Kidney tubule cell (primary cell): ENCODE measurements at regions not wholly inside any gene's neighbourhood (a gene's known extent, or its start where the extent isn't known, plus 50 kb on each side); places are given as distances from the start of the nearest gene placed in this dataset.
"Not testable (repeated sequence)": the region's sequence is repeated elsewhere in the genome, so short reads cannot be mapped to it uniquely, and the experiment has no call there.

Experiments used
- DNase-seq: peaks from one replicate; pipeline ENCODE4 v3.0.0-alpha.2; 2018; ENCODE audit warnings: low spot score

DNA sequence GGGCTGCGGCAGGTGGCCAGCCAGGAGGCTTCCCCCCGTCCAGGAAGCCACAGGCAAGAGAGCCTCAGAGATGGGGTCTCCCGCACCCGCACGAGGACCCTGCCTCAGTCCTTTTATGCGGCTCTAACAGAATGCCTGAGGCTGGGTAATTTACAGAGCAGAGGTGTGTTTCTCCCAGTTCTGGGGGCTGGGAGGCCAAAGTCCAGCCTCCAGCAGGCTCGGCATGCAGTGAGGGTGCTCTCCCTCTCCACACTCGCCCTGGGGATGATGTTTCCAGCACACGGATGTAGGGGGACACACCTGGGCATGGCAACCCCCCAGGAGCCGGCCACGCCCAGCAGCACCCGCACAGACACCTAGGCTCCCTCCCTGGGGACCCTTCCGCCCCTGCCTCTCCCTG is 95.4 kb upstream of the PPP1R26 start:
- DNase-seq = no peak

DNA sequence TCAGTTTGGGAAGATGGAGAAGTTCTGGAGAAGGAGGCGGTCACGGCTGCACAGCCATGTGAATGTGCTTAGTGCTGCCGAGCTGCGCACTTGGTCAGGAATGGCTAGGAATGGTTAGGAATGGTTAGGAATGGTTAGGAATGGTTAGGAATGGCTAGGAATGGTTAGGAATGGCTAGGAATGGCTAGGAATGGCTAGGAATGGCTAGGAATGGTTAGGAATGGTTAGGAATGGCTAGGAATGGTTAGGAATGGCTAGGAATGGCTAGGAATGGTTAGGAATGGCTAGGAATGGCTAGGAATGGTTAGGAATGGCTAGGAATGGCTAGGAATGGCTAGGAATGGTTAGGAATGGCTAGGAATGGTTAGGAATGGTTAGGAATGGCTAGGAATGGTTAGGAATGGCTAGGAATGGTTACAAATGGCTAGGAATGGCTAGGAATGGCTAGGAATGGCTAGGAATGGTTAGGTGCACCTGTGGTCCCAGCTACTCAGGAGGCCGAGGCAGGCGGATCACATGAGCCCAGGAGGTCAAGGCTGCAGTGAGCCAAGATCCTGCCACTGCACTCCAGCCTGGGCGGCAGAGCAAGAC is 94.7 kb upstream of the PPP1R26 start:
- DNase-seq = not testable (repeated sequence)

DNA sequence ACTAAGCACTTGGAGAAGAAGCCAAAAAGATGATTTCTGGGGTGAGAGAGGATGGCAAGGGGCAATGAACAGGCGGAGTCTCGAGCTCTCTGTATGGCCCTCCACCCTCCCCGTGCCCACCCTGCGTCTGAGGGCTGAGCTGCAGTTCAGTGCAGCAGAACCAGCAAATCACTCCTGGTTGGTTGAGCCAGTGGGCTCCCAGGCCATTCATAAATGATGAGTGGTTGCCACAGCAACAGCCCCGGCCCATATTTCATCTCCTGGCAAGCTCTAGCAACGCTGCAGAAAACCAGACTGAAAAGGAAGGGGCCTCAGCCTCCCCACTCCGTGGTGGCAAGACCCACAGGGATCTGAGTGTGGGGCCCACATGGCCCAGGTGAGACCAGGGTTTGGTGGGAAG is 93.8 kb upstream of the PPP1R26 start:
- no peak for DNase-seq

GRCh38 chr9:135387976-135388375 is 91.6 kb upstream of the PPP1R26 start:
- no peak for DNase-seq

- DNase-seq = no peak
These were observed 91.1 kb upstream of the PPP1R26 start for GRCh38 chr9:135388530-135388929.

- no peak for DNase-seq
These were observed 87.8 kb upstream of the PPP1R26 start for GRCh38 chr9:135391759-135392158.

GRCh38 chr9:135392511-135392910 is 87.1 kb upstream of the PPP1R26 start:
- no peak for DNase-seq

GRCh38 chr9:135394131-135394530 is 85.5 kb upstream of the PPP1R26 start:
- no peak for DNase-seq

- DNase-seq = no peak
These were observed 84.6 kb upstream of the PPP1R26 start for GRCh38 chr9:135394699-135395645.

DNA sequence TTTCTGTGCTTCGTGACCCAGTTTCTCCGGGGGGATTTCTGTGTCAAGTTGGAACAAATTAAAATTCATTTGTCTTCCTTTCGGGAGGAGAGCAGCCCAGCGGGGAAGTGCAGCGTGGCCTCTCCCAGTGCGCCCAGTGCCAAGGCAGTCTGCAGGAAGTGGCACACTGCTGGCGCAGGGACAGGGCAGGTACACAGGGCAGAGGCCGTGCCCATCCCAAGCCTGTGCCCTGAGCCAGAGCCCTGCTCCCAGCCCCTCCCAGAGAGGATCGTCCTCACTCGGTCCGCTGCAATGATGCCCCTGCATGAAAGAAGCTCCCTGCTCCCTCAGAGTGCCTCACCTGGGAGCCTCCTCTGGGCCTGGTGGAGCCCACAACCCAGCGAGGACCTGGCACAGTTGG is 82.4 kb upstream of the PPP1R26 start:
- no peak for DNase-seq

DNA sequence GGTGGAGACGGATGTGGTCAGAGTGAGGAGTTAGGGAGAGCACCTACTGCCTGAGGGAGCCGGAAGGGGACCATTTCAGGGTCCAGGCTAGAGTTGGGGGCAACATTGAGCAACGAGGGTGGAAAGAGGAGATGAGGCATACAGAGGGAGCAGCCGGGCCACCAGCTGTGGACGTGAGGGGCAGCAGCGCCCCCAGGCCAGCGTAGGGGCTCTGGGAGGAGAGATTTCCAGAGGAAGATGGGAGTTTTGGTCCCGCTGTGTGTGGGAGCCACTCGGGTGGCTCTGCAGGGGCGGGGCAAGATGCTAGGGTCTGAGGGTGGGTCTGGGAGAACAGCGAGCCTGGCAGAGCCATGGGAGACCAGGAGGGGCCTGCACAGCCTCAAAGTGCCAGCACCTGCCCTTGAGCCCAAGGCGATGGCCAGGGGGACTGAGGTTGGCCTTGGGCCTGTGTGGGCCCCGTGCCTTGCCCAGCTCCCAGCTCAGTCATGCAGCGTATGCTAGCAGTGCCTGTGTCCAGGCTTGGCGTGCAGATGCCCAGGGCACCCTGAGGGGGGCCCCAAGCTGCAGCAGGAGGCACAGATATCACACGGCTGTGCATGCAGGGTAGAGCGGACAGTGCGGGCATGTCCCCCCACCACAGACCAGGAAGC is 80.5 kb upstream of the PPP1R26 start:
- no peak for DNase-seq

GRCh38 chr9:135400496-135400895 is 79.1 kb upstream of the PPP1R26 start:
- DNase-seq = no peak

GRCh38 chr9:135401218-135401617 is 78.4 kb upstream of the PPP1R26 start:
- DNase-seq = no peak

DNA sequence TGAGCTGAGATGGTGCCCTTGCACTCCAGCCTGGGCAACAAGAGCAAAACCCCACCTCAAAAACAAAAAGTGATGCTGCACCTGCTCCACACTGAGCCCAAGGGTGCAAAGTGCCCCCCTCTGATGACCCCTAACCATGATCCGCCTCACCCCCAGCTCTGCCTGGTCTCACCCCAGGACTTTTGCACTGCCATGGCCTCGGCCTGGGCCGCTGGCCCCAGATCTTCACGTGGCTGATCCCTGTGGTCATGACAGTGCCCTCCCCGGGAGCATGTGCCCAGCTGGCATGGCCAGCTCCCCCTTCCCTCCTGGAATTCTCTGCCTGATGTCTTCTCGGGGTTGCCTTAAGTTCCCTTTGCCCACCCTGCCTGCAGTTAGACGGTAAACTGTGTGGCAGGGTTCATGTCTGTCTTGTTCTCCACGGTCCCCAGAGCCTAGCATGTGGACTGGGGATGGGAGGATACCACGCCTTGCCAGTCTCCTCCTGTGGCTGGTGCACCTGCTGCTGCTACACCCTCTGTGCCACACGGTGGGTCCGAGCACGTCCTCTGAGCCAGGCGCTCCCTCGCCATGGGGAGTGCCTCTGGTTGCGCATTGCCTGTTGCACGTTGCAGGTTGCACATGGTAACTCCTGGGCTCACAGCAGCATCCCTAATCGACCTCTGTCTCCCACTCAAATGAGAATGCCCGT is 77.4 kb upstream of the PPP1R26 start:
- no peak for DNase-seq

DNA sequence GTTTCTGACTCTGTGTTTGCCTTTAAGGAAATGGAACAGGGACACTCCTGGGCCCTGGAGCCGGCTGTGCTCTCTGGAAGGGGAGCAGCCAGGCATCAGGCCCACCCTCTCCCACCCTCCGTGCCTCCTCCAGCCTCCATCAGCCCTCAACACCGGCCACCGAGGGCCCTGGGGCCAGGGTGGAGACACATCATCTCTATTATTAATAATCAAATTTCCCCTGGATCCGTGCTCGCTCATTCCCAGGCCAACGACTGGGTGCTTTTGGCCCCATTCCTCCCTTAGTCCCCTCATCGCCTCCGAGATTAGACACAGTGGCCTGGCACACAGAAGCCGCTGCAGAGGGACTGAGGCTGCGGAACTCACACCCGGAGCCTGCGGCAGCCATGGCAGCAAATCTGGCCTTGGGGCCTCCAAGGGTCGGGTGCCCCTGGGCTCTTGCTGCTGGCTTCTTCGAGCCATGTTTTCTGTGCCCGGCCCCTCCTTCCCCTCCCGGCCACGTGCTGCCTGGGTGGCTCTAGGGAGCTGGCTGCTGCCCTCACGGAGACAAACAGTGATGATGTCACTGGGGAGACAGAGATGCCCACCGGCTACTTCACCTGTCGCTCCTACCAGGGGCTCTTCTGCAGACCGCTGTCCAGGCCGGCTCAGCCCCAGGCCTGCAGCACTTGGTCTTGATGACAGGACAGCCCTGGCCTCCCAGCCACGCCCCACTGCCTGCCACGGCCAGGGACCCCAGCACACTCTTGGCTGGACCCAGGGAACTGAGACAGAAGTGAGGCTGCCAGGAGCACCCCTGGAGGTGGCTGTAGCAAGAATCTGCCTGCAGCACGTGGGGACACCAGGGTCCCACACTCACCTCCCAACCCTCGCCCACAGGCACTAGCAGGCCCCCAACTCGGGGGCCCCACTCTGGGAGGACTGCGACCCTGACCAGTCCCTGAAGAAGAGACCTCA is 76.6 kb upstream of the PPP1R26 start:
- no peak for DNase-seq

DNA sequence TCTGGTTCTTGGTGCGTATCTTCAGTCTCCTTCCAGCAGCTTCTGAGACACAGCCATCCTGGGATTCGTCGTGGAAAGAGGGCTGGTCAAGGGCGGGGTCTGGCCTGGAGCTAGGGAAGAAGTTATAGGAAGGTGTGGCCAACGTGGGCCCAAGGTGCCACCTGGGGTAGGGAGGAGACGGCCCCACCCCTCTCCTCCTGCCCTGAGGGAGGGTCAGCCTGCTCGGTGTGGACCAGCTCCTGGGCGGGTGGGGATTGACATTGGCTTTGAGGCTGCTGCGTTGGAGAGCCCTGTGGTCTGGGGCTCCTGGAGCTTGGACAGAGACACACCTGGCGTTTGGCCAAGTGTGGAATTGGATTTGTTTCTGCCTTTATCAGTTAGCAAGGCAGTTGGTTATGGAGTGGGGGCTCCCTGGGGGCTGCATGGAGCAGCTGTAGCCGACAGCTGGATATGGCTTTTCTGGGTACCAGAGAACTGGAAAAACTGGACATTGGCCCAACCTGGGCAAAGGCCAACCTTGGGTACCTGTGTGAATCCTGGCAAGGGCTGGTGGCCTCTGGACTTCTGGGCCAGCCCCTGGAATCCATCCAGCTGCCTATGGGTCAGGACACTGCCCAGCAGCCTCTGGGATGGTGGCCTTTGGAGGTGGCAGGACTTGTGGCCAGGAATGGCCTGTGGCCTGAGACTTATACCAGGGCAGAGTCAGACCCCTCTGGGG is 75.7 kb upstream of the PPP1R26 start:
- DNase-seq = no peak

DNA sequence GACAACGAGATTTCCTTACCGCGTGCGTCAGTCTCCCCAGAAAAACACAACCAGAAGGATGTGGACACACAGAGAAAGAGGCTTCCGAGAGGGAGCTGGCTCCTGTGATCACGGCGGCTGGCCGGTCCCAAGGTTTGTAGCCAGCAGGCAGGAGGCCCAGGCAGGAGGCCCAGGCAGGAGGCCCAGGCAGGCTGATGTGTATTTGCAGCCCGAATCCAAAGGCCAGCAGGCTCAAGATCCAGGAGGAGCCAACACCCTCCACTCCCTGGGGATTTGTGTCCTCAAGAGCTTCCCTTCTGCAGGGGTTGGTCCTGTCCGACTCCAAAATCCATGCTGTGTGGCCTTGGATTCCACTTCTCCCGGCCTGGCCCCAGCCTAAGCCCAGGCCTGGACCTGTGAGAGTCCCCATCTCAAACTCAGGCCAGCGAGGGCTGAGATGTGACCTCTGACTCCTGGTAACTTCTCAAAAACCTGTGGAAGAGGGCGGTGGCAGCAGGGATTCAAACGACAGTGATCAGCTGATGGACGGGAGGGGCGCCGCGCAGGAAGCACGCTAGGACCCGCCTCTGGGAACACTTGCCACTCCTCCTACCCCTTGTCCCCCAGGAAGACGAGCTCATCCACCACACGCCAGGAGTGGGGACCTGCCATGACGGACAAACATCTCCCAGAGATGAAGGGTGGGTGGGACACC is 75.0 kb upstream of the PPP1R26 start:
- no peak for DNase-seq

DNA sequence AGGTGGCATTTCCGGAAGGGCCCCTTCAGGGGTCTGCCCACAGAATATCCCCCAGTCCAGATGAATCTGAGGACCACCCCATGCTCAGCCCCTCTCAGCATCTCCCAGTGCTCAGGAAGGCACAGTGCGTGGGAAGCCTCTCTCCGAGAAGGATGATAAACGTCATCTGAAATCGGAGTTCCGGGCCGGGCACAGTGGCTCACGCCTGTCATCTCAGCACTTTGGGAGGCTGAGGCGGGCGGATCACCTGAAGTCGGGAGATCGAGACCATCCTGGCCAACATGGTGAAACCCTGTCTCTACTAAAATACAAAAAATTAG is 74.5 kb upstream of the PPP1R26 start:
- not testable (repeated sequence) for DNase-seq

DNA sequence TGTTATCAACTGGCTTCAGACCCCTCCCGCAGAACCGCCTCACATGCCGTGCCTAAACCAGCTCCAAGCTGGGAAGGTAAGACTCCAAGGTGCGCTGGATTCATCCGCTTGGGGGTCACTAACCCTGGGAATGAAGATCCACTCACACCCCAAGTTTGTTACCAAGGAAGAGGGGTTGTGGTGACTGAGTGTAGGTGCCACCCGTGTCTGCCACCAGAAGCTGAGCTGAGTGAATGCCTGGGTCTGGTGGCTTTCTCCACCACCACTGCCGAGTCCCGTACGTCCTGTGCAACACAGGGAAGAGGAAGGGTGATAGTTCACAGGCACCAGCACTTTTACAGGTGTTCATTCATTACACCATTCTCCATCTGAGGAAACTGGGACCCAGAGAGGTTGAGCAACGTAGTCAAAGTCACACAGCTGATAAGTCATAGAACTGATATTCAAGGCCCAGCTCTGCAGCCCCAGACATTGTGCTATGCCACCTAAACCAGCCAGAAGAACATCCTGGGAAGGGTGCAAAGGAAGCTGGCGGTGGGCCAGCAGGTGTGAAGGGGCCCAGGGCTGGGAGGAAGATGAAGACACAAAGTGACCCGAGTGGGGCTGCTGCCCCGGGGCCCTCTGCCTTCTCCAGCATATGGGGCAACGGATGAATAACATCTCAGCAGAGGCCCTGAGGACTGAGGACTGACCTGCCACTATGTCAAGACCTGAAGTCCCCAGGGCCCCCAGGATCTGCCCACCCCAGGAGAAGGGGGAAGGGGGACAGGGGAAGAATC is 70.9 kb upstream of the PPP1R26 start:
- no peak for DNase-seq
